Nucleus accumbens (tissue), 56 donors: ENCODE measurements at regions not wholly inside any gene's neighbourhood (a gene's known extent, or its start where the extent isn't known, plus 50 kb on each side); places are given as distances from the start of the nearest gene placed in this dataset.

Source experiments
- DNase-seq, 56 donors: peaks; one replicate each; lab custom pipeline; 2025; lab: John Stamatoyannopoulos, UW

GRCh38 chr4:177099211-177099610, 210.5 kb upstream of the NEIL3 start:
- no peak for DNase-seq

GRCh38 chr4:177100307-177100706, 209.4 kb upstream of the NEIL3 start:
- DNase-seq = no peak

GRCh38 chr4:177103619-177104018, 206.1 kb upstream of the NEIL3 start:
- DNase-seq = no peak

GRCh38 chr4:177105536-177105935, 204.1 kb upstream of the NEIL3 start:
- no peak for DNase-seq

- no peak for DNase-seq
Measured at GRCh38 chr4:177107288-177107921, 202.3 kb upstream of the NEIL3 start.

GRCh38 chr4:177108708-177109107, 201.0 kb upstream of the NEIL3 start:
- no peak for DNase-seq

GRCh38 chr4:177109769-177110168, 199.9 kb upstream of the NEIL3 start:
- DNase-seq = no peak

GRCh38 chr4:177116161-177116560, 193.5 kb upstream of the NEIL3 start:
- no peak for DNase-seq

GRCh38 chr4:177117256-177117655, 192.4 kb upstream of the NEIL3 start:
- DNase-seq = peak in 13 of 56 donors; percentile 0 to 55 (median 14)

- no peak for DNase-seq
Measured at GRCh38 chr4:177118596-177118995, 191.1 kb upstream of the NEIL3 start.

GRCh38 chr4:177119021-177119471, 190.6 kb upstream of the NEIL3 start:
- no peak for DNase-seq

- no peak for DNase-seq
Measured at GRCh38 chr4:177119691-177120090, 190.0 kb upstream of the NEIL3 start.

- no peak for DNase-seq
Measured at GRCh38 chr4:177123811-177124210, 185.9 kb upstream of the NEIL3 start.

- no peak for DNase-seq
Measured at GRCh38 chr4:177124349-177125064, 185.2 kb upstream of the NEIL3 start.

GRCh38 chr4:177125656-177126055, 184.0 kb upstream of the NEIL3 start:
- no peak for DNase-seq

GRCh38 chr4:177127658-177128057, 182.0 kb upstream of the NEIL3 start:
- no peak for DNase-seq

GRCh38 chr4:177128306-177128705, 181.4 kb upstream of the NEIL3 start:
- no peak for DNase-seq

GRCh38 chr4:177131736-177132135, 177.9 kb upstream of the NEIL3 start:
- no peak for DNase-seq

GRCh38 chr4:177147668-177148067, 162.0 kb upstream of the NEIL3 start:
- DNase-seq = no peak

GRCh38 chr4:177155454-177155853, 154.2 kb upstream of the NEIL3 start:
- no peak for DNase-seq

GRCh38 chr4:177159600-177159999, 150.1 kb upstream of the NEIL3 start:
- DNase-seq = no peak

- no peak for DNase-seq
Measured at GRCh38 chr4:177161781-177162180, 147.9 kb upstream of the NEIL3 start.
